NCI-H510A treated with DMSO at 0.1 percent for 48 hours (cell line): ENCODE measurements at regions not wholly inside any gene's neighbourhood (a gene's known extent, or its start where the extent isn't known, plus 50 kb on each side); places are given as distances from the start of the nearest gene placed in this dataset.
A peak's percentile ranks its signal among the peaks of the same experiment; 100 is the strongest.

Experiments used
- DNase-seq: peaks from one replicate; lab custom pipeline; 2025; lab: John Stamatoyannopoulos, UW

- DNase-seq = no peak
Measured at GRCh38 chr11:116642481-116642880, 130.3 kb downstream of the BUD13 start.

- DNase-seq = peak; percentile 43
Measured at GRCh38 chr11:116641561-116642045, 131.2 kb downstream of the BUD13 start.

DNA sequence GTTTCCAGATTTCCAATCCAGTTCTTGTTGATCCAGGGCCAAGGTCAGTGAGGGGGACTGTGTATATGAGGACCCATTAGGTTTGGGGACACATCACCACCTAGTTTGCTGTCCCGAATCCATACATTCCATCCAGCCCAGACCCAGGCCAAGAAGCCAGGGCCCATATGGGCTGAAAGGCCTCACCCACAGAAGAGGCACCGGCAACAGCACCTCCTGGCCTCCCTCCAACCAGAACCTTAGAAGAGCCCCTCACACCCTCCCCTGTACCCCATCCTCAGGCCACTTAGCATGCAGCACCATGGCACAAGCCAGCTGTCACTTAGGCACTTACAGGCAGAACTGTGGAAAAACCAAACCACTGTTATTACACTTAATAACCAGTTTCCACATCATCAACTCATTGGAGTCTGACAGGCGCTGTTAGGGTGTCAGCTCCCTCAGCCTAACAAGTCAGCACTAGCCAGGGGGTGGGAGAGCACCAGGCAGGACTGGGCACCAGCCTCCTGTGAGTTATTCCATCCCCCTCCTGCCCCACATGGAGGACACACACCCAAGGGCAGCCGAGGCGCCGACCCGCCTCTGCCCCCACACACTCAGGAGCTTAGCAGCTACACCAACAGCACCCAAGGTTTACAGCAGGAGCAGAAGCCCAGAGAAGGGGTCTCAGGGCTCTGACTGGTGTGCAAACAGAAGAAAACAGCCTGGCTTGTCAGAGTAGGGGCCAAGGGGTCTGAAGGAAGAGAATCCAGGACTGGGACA, 132.0 kb downstream of the BUD13 start:
- DNase-seq = no peak

- DNase-seq = no peak
Measured at GRCh38 chr11:116638463-116638862, 134.3 kb downstream of the BUD13 start.

- DNase-seq = no peak
Measured at GRCh38 chr11:116637766-116638165, 135.0 kb downstream of the BUD13 start.

DNA sequence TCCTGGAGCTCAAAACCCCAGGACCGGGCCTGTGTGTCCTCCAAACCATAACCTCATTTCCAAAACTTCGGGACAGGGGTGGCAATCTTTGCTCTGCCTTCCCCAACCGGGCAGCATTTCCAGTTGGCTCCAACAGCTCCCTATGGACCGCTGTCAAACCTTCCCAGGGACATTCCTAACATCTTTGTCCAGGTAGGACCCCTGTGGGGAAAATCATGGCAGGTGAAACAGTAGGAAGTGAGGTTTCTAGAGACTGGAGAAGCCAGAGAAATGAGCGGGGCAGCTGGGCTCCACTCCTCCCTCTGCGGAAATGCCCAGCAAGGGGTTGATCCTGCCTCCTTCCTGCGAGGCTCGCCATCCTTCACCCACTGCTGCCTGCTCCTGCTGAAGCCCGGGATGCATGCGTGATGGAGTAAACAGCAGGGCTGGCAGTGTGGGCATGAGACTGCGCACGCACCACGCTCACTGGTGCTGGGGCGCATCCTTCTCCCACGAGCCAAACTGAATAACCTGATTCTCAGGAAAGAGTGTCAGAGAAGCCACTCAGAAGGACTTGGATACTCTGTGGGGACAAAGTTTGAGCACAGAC, 136.4 kb downstream of the BUD13 start:
- no peak for DNase-seq

GRCh38 chr11:116631201-116631600, 141.6 kb downstream of the BUD13 start:
- no peak for DNase-seq

GRCh38 chr11:116618461-116618860, 154.3 kb downstream of the BUD13 start:
- no peak for DNase-seq

- no peak for DNase-seq
Measured at GRCh38 chr11:116615211-116615865, 157.4 kb downstream of the BUD13 start.

GRCh38 chr11:116614306-116615210, 158.2 kb downstream of the BUD13 start:
- DNase-seq = no peak

DNA sequence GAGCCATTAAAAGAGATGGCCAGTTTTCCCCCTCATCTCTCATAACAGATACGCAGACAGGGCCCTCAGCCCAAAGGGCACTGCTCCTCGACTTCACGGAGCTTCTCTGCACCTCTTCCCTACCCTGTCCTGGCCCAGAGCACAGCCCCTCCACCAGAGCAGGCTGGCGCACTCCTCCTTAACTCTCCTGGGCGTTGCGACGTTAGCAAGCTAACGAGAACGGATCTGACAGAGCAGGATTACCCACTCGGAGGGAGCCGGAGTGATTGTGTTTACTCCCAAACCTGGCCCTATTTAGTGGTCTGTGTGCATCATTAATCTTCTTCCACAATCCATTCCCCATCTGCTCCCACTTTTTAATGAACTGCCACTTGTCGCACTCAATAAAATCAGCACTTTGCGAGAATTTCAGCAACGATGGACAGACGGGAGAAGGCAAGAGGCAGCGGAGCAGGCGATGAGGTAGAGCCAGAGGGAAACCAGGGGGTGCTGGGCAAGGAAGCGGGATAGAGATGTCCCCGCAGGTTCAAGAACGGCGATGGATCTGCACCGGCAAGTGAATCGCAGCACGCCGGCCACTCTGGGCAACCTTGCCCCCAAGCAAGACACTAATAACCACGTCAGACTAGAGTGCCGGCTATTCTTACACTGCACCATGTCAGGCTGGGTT, 159.4 kb downstream of the BUD13 start:
- no peak for DNase-seq

DNA sequence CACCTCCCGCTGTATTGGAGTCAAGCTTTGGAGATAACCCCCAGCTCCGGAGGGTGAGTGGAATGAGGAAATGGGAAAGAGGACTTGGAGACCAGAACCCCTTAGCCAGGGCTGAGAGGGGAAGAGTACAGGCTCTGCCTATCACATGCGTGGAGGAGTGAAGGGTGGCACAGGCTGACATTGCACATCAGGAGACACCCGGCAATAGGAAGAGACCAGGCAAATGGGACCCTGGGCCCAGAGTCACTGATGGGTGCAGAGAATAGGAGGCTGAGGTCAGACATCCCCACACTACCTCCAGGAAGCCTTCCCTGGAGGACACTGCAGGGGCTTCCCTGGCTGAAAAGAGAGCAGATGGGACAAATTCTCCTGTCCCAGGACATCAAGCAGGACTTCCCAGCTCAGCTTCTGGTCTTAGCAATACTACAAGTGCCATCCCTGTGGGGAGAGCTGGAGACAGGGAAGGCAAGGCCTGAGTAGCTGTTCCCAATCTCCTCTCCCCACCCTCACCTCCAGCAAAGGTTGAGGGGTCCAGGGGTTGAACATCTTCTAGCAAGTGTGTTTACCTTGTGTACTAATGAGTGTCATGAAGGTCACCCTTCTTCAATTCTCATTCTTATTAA, 160.7 kb downstream of the BUD13 start:
- no peak for DNase-seq

GRCh38 chr11:116610190-116610589, 162.6 kb downstream of the BUD13 start:
- DNase-seq = peak; percentile 73

- DNase-seq = no peak
Measured at GRCh38 chr11:116607027-116607426, 165.8 kb downstream of the BUD13 start.

GRCh38 chr11:116605543-116606459, 167.0 kb downstream of the BUD13 start:
- no peak for DNase-seq

DNA sequence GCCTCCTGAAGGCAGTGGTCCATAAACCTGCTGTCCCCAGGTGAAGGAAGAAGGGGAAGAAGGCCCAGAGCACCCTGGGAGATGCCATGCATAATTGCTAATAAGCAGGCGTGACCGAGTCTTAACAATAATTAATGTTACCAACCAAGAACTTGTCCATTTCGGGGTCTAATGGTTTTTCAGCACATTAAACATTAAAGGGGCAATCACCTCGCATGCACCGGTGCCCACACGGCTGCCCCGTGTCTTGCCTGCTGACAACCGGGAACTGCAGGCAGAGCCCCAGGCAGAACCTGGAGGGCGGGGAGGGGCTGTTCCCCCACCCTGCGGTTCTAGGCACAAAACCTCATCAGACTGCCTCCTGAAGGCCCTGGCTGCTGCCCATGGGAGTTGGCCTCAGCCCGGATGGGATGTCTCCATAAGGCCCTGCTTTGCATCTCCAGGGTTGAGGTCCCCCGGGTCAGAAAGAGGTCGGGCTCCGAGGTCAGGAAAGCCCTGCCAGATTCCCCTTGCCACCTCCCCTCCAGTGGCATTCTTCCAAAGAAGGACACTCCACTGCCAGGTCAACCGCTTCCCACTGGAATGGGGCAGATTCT, 169.0 kb downstream of the BUD13 start:
- DNase-seq = no peak

GRCh38 chr11:116602637-116602942, 170.2 kb downstream of the BUD13 start:
- DNase-seq = no peak

GRCh38 chr11:116601814-116602636, 170.8 kb downstream of the BUD13 start:
- DNase-seq = no peak

- DNase-seq = no peak
Measured at GRCh38 chr11:116600930-116601329, 171.9 kb downstream of the BUD13 start.
